Lung (tissue), 11 donors: ENCODE measurements at regions not wholly inside any gene's neighbourhood (a gene's known extent, or its start where the extent isn't known, plus 50 kb on each side); places are given as distances from the start of the nearest gene placed in this dataset.

Experiments
- ATAC-seq: fragments of 200-7000 bp; cut with Tn5 transposase; one replicate; pipeline ENCODE4 v1.9.1; 2020; ENCODE audit warnings: moderate number of reproducible peaks; ENCODE audit not compliant: insufficient read depth, low FRiP score
- DNase-seq, 3 donors: peaks; one replicate each; pipeline ENCODE4 v3.0.0-alpha.2; 2013 to 2017
- H3K27ac ChIP-seq, 2 donors: one replicate each; pipeline ENCODE4 v1.5.1; 2013; ENCODE audit warnings: mild to moderate bottlenecking in 2 of 2, moderate library complexity in 2 of 2, control low read depth in 1 of 2, inconsistent platforms in 1 of 2, low read depth in 1 of 2, low read length in 1 of 2
- H3K27me3 ChIP-seq, 3 donors: one replicate each; pipeline ENCODE4 v1.5.1; 2013; ENCODE audit warnings: low read length in 2 of 3; ENCODE audit not compliant: control insufficient read depth in 3 of 3, insufficient read depth in 3 of 3
- H3K36me3 ChIP-seq, 4 donors: one replicate each; pipeline ENCODE4 v1.5.1; 2013; ENCODE audit warnings: low read length in 4 of 4, mild to moderate bottlenecking in 1 of 4, moderate library complexity in 1 of 4; ENCODE audit not compliant: control insufficient read depth in 4 of 4, insufficient read depth in 4 of 4
- H3K4me1 ChIP-seq, 5 donors: one replicate each; pipeline ENCODE4 v1.5.1; 2013; ENCODE audit warnings: low read length in 5 of 5, mild to moderate bottlenecking in 2 of 5, moderate library complexity in 1 of 5; ENCODE audit not compliant: control insufficient read depth in 5 of 5, insufficient read depth in 5 of 5
- H3K4me3 ChIP-seq: one replicate; pipeline ENCODE4 v1.5.1; 2013; ENCODE audit warnings: mild to moderate bottlenecking, control low read depth, moderate library complexity
- H3K9ac ChIP-seq, 2 donors: one replicate each; pipeline ENCODE4 v1.5.1; 2013; ENCODE audit warnings: low read length in 2 of 2, control low read depth in 1 of 2; ENCODE audit not compliant: insufficient read depth in 1 of 2
- H3K9me3 ChIP-seq, 4 donors: one replicate each; pipeline ENCODE4 v1.5.1; 2013; ENCODE audit warnings: low read length in 3 of 4, mild to moderate bottlenecking in 1 of 4, moderate library complexity in 1 of 4; ENCODE audit not compliant: control insufficient read depth in 4 of 4, insufficient read depth in 3 of 4
- CTCF ChIP-seq: IDR thresholded peaks from 2 replicates; pipeline ENCODE4 v1.5.1; 2012; ENCODE audit warnings: mild to moderate bottlenecking; ENCODE audit errors: control extremely low read depth, extremely low read depth
- WGBS, 2 donors: extraction: QIAGEN DNeasy Blood & Tissue Kit; methylation state at CpG; one replicate each; pipeline ENCODE4 v1.1.7; 2013; 5-methylcytosine and 5-hydroxymethylcytosine counted together
- donor health status: control.
- donor health status: control.
- donor health status: Bipolar disorder and iron deficiency.
- donor health status: healthy.
- donor health status: DM: yes; HTN: yes; CAD: no.

GRCh38 chrX:88605222-88605583 is 141.8 kb upstream of the CPXCR1 start:
- H3K27ac ChIP-seq: no peak overlapping the region
- no peaks in the 10 kb centered on the region for H3K4me1 ChIP-seq
- H3K4me3 ChIP-seq: no peak overlapping the region
- DNase-seq: no peak
- 58 to 68% methylated on average over 4 of the region's 4 CpGs for WGBS, 2 donors
- TF ChIP-seq CTCF: no peak
- H3K9me3 ChIP-seq: no peaks in the 10 kb centered on the region
- no peak for ATAC-seq
- no peaks in the 10 kb centered on the region for H3K36me3 ChIP-seq
- no peak overlapping the region for H3K9ac ChIP-seq
- no peaks in the 10 kb centered on the region for H3K27me3 ChIP-seq

GRCh38 chrX:88612870-88613329 is 134.1 kb upstream of the CPXCR1 start:
- H3K4me3 ChIP-seq: no peak overlapping the region
- no peaks in the 10 kb centered on the region for H3K4me1 ChIP-seq
- ATAC-seq (no peak), DNase-seq (peak in 2 of 3 donors; percentile 0)
- no peaks in the 10 kb centered on the region for H3K9me3 ChIP-seq
- H3K27me3 ChIP-seq: no peaks in the 10 kb centered on the region
- no peak for TF ChIP-seq CTCF
- no peaks in the 10 kb centered on the region for H3K36me3 ChIP-seq
- no peak overlapping the region for H3K9ac ChIP-seq
- H3K27ac ChIP-seq: no peak overlapping the region
- WGBS, 2 donors: 30 to 38% methylated on average over 4 of the region's 4 CpGs

- ATAC-seq (no peak), DNase-seq (peak in 2 of 3 donors; percentile 33 to 40)
- H3K9me3 ChIP-seq: no peaks in the 10 kb centered on the region
- no peak overlapping the region for H3K27ac ChIP-seq
- H3K9ac ChIP-seq: no peak overlapping the region
- no peaks in the 10 kb centered on the region for H3K36me3 ChIP-seq
- no peaks in the 10 kb centered on the region for H3K4me1 ChIP-seq
- no peak for TF ChIP-seq CTCF
- H3K4me3 ChIP-seq: no peak overlapping the region
- H3K27me3 ChIP-seq: no peaks in the 10 kb centered on the region
These were observed 133.7 kb upstream of the CPXCR1 start for GRCh38 chrX:88613338-88613737.

- WGBS, 2 donors: 34 to 63% methylated on average over 2 of the region's 2 CpGs
These were observed 125.7 kb upstream of the CPXCR1 start for GRCh38 chrX:88621278-88621677.

More at GRCh38 chrX:88621278-88621677, 125.7 kb upstream of the CPXCR1 start:
- Histone ChIP-seq H3K4me1 (no peaks in the 10 kb centered on the region), H3K9me3 (peaks cover 0 to 3% (median 0%) of the 10 kb centered on the region in 4 donors), H3K36me3 (no peaks in the 10 kb centered on the region), H3K27ac (no peak overlapping the region), H3K9ac (no peak overlapping the region), H3K27me3 (no peaks in the 10 kb centered on the region), H3K4me3 (no peak overlapping the region)
- ATAC-seq (no peak), DNase-seq (no peak)
- no peak for TF ChIP-seq CTCF
